Omental fat pad (tissue), 3 donors: ENCODE measurements at regions not wholly inside any gene's neighbourhood (a gene's known extent, or its start where the extent isn't known, plus 50 kb on each side); places are given as distances from the start of the nearest gene placed in this dataset.

Experiments
- ATAC-seq: fragments of 150-250 bp; one replicate; pipeline ENCODE4 v1.9.1; 2016; ENCODE audit warnings: mild to moderate bottlenecking, moderate library complexity; ENCODE audit not compliant: low FRiP score
- DNase-seq: peaks from one replicate; pipeline ENCODE4 v3.0.0-alpha.2; 2019; ENCODE audit warnings: low spot score
- CTCF ChIP-seq, 3 donors: fragments of 450-650 bp; IDR thresholded peaks; one replicate each; pipeline ENCODE4 v1.5.1; 2016 to 2017; ENCODE audit warnings: antibody characterized with exemption in 3 of 3, mild to moderate bottlenecking in 3 of 3, moderate library complexity in 2 of 3

- ATAC-seq (no peak), DNase-seq (no peak)
- no peak for TF ChIP-seq CTCF (IDR thresholded peaks at IDR 0.05)
Measured at GRCh38 chr10:121351540-121351939, 246.7 kb downstream of the FGFR2 start.

DNA sequence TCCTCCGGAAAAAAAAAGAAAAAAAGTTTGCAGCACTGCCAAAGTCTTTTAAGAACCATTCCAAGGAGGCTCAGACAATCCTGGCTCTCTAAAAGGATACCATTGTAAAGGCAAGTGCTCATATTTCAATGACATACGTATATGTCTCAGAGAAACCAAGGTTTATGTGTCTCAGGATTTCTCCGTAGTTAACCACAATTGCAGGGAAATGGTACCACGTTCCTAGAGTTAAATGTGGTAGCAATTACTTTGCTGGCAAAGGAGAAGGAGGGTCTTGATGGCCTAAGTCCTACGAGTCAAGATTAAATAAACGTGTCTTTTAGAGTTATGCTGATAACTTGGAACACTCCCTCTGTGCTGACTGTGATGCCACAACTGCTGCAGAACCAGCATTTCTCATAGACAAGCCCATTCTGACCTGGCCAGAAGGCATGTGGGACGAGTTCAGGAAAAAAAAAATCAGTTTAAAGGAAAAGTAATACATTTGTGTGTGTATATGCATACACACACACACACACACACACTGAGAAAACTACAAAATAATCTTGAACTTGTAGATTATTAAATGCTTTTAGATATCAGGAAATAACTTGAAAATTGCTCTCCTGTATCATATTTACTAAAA lies 245.9 kb downstream of the FGFR2 start:
- DNase-seq: no peak
- no peak for ATAC-seq
- TF ChIP-seq CTCF (IDR thresholded peaks at IDR 0.05): no peak

GRCh38 chr10:121355161-121355560 lies 243.1 kb downstream of the FGFR2 start:
- TF ChIP-seq CTCF (IDR thresholded peaks at IDR 0.05): no peak
- no peak for DNase-seq
- no peak for ATAC-seq

DNA sequence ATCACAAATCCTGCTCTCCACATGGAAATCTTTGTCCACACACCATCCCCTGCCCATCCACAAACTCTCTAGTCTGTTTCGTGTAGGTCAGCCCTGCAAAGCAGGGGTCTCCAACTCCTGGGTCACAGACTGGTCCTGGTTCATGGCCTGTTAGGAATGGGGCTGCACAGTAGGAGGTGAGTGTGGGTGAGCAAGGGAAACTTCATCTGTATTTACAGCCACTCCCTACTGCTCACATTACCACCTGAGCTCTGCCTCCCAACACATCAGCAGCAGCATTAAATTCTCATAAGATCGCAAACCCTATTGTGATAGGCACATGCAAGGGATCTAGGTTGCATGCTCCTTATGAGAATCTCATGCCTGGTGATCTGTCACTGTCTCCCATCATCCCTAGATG lies 242.1 kb downstream of the FGFR2 start:
- TF ChIP-seq CTCF (IDR thresholded peaks at IDR 0.05): no peak
- no peak for DNase-seq
- no peak for ATAC-seq

GRCh38 chr10:121357401-121357800 lies 240.8 kb downstream of the FGFR2 start:
- no peak for TF ChIP-seq CTCF (IDR thresholded peaks at IDR 0.05)
- ATAC-seq (no peak), DNase-seq (no peak)

DNA sequence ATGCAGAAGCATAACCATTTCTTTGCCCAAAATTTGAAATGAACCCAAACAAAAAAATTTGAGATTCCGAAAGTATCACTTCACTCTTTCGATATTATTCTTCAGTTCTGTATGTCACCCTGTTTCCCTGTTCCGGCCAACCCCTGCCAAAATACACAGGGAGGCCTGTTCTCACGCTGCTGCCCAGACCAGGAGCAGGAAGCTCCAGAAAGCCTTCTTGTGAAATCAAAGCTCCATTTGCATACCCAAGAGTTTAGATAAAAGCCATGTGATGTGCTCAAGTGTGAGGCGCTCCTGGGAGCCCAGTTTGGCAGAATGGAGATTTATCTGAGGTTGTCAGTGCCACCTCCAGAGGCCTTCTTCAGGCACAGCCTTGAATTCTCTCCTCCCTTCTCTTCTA lies 236.2 kb downstream of the FGFR2 start:
- ATAC-seq (no peak), DNase-seq (no peak)
- TF ChIP-seq CTCF (IDR thresholded peaks at IDR 0.05): no peak

DNA sequence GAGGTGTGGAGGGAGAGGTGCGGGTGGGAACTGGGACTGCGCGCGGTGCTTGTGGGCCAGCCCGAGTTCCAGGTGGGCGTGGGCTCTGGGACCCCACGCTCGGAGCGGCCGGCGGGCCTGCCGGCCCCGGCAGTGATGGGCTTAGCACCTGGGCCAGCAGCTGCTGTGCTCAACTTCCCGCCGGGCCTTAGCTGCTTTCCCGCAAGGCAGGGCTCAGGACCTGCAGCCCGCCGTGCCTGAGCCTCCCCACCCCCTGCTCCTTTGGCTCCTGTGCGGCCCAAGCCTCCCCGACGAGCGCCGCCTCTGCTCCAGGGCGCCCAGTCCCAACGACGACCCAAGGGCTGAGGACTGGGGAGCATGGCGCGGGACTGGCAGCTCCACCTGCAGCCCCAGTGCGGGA lies 232.7 kb downstream of the FGFR2 start:
- DNase-seq (no peak), ATAC-seq (no peak)
- TF ChIP-seq CTCF (IDR thresholded peaks at IDR 0.05): no peak
